Loucy (cell line): ENCODE measurements at regions not wholly inside any gene's neighbourhood (a gene's known extent, or its start where the extent isn't known, plus 50 kb on each side); places are given as distances from the start of the nearest gene placed in this dataset.

Experiments used
- EZH2phosphoT487 ChIP-seq: fragments of 200-600 bp; IDR thresholded peaks from 2 replicates; pipeline ENCODE4 v1.6.1; 2018; ENCODE audit warnings: antibody characterized with exemption, mild to moderate bottlenecking, moderate library complexity, borderline replicate concordance
- TF ChIP-seq, protein P1 (sequence below): fragments of 200-600 bp; sonication (generic); conservative IDR thresholded peaks from 2 replicates; pipeline ENCODE4 v1.5.1; 2014; ENCODE audit warnings: mild to moderate bottlenecking, antibody characterized with exemption, low read length

DNA sequence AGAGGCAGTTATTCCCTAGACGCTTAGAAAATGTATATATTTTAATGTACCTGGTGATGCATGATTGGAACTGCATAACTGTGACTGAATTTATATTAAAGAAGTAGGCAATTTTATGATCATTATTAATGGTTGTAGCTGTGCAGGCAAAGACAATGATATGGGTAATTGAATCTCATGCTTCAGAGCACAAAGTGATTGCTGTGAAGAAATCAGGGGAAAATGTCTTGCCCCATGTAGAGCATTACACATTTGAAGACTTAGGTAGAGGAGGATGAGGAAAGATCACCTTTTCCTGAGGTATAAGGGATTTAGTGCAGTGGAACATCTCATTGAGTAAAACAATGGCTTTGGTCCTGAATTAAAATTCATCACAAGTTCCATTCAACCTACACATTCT lies 246.8 kb upstream of the DCC start:
- TF ChIP-seq, protein P1, sequence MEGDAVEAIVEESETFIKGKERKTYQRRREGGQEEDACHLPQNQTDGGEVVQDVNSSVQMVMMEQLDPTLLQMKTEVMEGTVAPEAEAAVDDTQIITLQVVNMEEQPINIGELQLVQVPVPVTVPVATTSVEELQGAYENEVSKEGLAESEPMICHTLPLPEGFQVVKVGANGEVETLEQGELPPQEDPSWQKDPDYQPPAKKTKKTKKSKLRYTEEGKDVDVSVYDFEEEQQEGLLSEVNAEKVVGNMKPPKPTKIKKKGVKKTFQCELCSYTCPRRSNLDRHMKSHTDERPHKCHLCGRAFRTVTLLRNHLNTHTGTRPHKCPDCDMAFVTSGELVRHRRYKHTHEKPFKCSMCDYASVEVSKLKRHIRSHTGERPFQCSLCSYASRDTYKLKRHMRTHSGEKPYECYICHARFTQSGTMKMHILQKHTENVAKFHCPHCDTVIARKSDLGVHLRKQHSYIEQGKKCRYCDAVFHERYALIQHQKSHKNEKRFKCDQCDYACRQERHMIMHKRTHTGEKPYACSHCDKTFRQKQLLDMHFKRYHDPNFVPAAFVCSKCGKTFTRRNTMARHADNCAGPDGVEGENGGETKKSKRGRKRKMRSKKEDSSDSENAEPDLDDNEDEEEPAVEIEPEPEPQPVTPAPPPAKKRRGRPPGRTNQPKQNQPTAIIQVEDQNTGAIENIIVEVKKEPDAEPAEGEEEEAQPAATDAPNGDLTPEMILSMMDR = no peak
- no peak for TF ChIP-seq EZH2phosphoT487
